Ammon's horn (tissue), 1 donor: ENCODE measurements at regions not wholly inside any gene's neighbourhood (a gene's known extent, or its start where the extent isn't known, plus 50 kb on each side); places are given as distances from the start of the nearest gene placed in this dataset.

Experiments
- DNase-seq: peaks from one replicate; pipeline ENCODE4 v3.0.0-alpha.2; 2016; ENCODE audit warnings: low spot score

- DNase-seq: no peak
Measured at GRCh38 chr10:1807196-1807595, 69.9 kb upstream of the ADARB2 start.

- no peak for DNase-seq
Measured at GRCh38 chr10:1802413-1802812, 65.1 kb upstream of the ADARB2 start.

- no peak for DNase-seq
Measured at GRCh38 chr10:1788401-1788800, 51.1 kb upstream of the ADARB2 start.
